DOHH2 (cell line): ENCODE measurements at regions not wholly inside any gene's neighbourhood (a gene's known extent, or its start where the extent isn't known, plus 50 kb on each side); places are given as distances from the start of the nearest gene placed in this dataset.

Experiments used
- H3F3A ChIP-seq: fragments of 200-600 bp; sonication (generic), shearing (Covaris generic); 2 replicates; pipeline ENCODE4 v1.6.0; 2016; ENCODE audit warnings: antibody characterized with exemption, mild to moderate bottlenecking; ENCODE audit not compliant: control insufficient read depth, insufficient read depth
- H3K27ac ChIP-seq: fragments of 200-600 bp; sonication (generic); 2 replicates; pipeline ENCODE4 v1.5.1; 2014; ENCODE audit warnings: low read depth, mild to moderate bottlenecking, low read length, moderate library complexity
- H3K27me3 ChIP-seq: fragments of 200-600 bp; sonication (generic); 2 replicates; pipeline ENCODE4 v1.6.1; 2014; ENCODE audit warnings: mild to moderate bottlenecking, low read length, mixed read lengths; ENCODE audit not compliant: control insufficient read depth
- H3K36me3 ChIP-seq: fragments of 200-600 bp; sonication (generic); 2 replicates; pipeline ENCODE4 v1.6.1; 2014; ENCODE audit warnings: mild to moderate bottlenecking, low read length, moderate library complexity, mixed read lengths; ENCODE audit not compliant: control insufficient read depth
- H3K4me1 ChIP-seq: fragments of 200-600 bp; sonication (generic); 2 replicates; pipeline ENCODE4 v1.6.1; 2014; ENCODE audit warnings: mild to moderate bottlenecking, low read length, mixed read lengths; ENCODE audit not compliant: control insufficient read depth
- H3K4me2 ChIP-seq: fragments of 200-600 bp; sonication (generic); 2 replicates; pipeline ENCODE4 v1.6.0; 2014; ENCODE audit warnings: mild to moderate bottlenecking, low read length, moderate library complexity
- H3K4me3 ChIP-seq: fragments of 200-600 bp; sonication (generic); 2 replicates; pipeline ENCODE4 v1.5.1; 2014; ENCODE audit warnings: mild to moderate bottlenecking, low read length, mixed read lengths
- H3K79me2 ChIP-seq: fragments of 200-600 bp; sonication (generic); 2 replicates; pipeline ENCODE4 v1.6.1; 2014; ENCODE audit warnings: mild to moderate bottlenecking, low read length, mixed read lengths; ENCODE audit not compliant: control insufficient read depth
- H3K9me2 ChIP-seq: fragments of 200-600 bp; sonication (generic); replicated peaks from 2 replicates; pipeline ENCODE4 v1.6.1; 2014; ENCODE audit warnings: mild to moderate bottlenecking, low read length, mixed read lengths; ENCODE audit not compliant: control insufficient read depth
- H3K9me3 ChIP-seq: fragments of 200-600 bp; sonication (generic); 2 replicates; pipeline ENCODE4 v1.6.1; 2014; ENCODE audit warnings: antibody characterized with exemption, low read length, mixed read lengths; ENCODE audit not compliant: control insufficient read depth, insufficient read depth
- H4K20me1 ChIP-seq: fragments of 200-600 bp; sonication (generic); 2 replicates; pipeline ENCODE4 v1.6.0; 2014; ENCODE audit warnings: low read depth, mild to moderate bottlenecking, antibody characterized with exemption, low read length, moderate library complexity; ENCODE audit not compliant: control insufficient read depth, insufficient read depth
- EZH2phosphoT487 ChIP-seq: fragments of 200-600 bp; sonication (generic); IDR thresholded peaks from 2 replicates; pipeline ENCODE4 v1.6.1; 2017; ENCODE audit warnings: borderline replicate concordance, mild to moderate bottlenecking, antibody characterized with exemption, low read length, moderate library complexity, mixed read lengths
- TF ChIP-seq, protein P1 (sequence below): fragments of 200-600 bp; sonication (generic); IDR thresholded peaks from one replicate; pipeline ENCODE4 v1.5.1; 2014; ENCODE audit warnings: antibody characterized with exemption, mild to moderate bottlenecking, low read depth, low read length; ENCODE audit not compliant: poor library complexity, severe bottlenecking

DNA sequence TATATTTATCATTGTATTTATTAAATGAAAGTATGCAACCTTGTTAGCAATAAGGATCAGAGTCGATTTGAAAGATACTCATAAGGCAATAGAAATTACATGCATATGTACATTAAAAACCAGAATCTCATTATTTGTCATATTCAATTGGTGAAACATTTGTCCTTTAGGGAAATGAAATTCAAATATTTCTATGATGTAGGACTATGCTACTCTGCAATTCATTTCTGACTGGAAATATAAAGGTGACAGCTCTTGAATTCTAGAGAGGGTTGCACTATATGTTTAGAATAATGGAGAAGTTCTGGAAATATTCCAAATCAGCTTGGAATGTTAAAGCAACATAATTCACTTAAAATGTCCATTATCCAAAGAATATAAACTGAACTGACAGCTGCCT is 1519.8 kb downstream of the ARAP2 start:
- H3K4me1 ChIP-seq = no peaks in the 10 kb centered on the region
- no peaks in the 10 kb centered on the region for H3F3A ChIP-seq
- H3K9me3 ChIP-seq = no peaks in the 10 kb centered on the region
- no peaks in the 10 kb centered on the region for H3K36me3 ChIP-seq
- H3K4me2 ChIP-seq = no peak overlapping the region
- H3K27me3 ChIP-seq = no peaks in the 10 kb centered on the region
- no peaks in the 10 kb centered on the region for H4K20me1 ChIP-seq
- H3K4me3 ChIP-seq = no peak overlapping the region
- H3K79me2 ChIP-seq = no peaks in the 10 kb centered on the region
- no peaks in the 10 kb centered on the region for H3K9me2 ChIP-seq
- no peak overlapping the region for H3K27ac ChIP-seq
- TF ChIP-seq, protein P1, sequence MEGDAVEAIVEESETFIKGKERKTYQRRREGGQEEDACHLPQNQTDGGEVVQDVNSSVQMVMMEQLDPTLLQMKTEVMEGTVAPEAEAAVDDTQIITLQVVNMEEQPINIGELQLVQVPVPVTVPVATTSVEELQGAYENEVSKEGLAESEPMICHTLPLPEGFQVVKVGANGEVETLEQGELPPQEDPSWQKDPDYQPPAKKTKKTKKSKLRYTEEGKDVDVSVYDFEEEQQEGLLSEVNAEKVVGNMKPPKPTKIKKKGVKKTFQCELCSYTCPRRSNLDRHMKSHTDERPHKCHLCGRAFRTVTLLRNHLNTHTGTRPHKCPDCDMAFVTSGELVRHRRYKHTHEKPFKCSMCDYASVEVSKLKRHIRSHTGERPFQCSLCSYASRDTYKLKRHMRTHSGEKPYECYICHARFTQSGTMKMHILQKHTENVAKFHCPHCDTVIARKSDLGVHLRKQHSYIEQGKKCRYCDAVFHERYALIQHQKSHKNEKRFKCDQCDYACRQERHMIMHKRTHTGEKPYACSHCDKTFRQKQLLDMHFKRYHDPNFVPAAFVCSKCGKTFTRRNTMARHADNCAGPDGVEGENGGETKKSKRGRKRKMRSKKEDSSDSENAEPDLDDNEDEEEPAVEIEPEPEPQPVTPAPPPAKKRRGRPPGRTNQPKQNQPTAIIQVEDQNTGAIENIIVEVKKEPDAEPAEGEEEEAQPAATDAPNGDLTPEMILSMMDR = no peak
- TF ChIP-seq EZH2phosphoT487 = no peak

DNA sequence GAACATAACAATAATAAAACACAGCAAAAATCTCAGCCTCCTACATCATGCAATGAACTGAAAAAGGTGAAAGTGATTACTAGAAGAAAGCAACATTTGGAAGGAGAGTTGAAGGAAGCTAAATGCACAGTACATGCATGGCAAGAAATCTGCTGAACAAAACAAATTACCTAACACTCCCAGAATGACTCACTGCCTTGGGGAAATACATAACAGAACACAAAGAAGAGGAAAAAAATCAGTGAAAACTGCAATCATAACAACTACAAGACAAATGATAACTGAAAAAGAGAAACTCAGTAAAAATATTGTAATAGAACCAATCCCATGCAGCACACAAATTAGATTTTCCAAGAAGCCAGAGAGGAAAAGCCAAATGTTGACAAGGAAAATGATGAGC is 1513.2 kb downstream of the ARAP2 start:
- no peak for TF ChIP-seq EZH2phosphoT487
- TF ChIP-seq, protein P1 = no peak
- Histone ChIP-seq H4K20me1 (no peaks in the 10 kb centered on the region), H3K79me2 (no peaks in the 10 kb centered on the region), H3K9me2 (no peaks in the 10 kb centered on the region), H3K4me2 (no peak overlapping the region), H3K4me3 (no peak overlapping the region), H3K9me3 (no peaks in the 10 kb centered on the region), H3K36me3 (no peaks in the 10 kb centered on the region), H3K27ac (no peak overlapping the region), H3F3A (no peaks in the 10 kb centered on the region), H3K27me3 (no peaks in the 10 kb centered on the region), H3K4me1 (no peaks in the 10 kb centered on the region)

DNA sequence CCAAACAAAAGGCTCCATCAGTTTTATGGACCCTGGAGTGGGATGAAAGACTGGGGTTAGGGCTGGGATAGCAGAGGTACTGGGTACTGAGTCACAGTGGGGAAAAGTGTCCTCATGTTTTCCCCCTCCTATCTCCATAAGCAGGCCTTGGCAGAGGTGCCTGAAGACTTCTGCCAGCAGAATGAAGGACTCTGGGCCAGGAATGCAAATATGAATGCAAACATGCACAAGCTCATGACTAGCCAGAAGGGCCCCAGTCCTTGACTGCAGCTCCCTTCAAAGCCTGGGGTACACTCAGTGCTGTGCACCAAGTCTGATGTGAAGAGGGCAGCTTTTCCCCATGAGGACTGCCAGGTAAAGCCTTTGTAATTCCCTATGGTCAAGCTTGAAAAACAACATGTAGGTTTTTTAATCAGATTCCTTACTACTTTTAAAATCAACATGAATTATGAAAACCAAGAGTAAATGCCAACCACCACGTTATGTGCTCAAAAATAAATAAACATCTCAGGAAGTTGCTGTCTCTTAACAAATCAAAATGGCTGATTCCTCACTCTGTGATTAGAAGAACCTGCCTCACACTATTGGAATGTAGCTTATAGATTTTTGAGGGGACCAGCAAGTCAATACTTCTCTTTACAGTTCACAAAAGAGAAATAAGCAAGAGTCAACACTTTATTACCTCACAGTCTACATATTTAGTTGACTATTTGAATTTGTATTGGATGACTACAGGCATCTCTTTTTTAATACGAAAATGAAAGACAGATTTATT is 1512.0 kb downstream of the ARAP2 start:
- no peaks in the 10 kb centered on the region for H3K4me1 ChIP-seq
- TF ChIP-seq EZH2phosphoT487 = no peak
- TF ChIP-seq, protein P1 = no peak
- H3K4me2 ChIP-seq = no peak overlapping the region
- H3F3A ChIP-seq = no peaks in the 10 kb centered on the region
- H3K27me3 ChIP-seq = no peaks in the 10 kb centered on the region
- no peaks in the 10 kb centered on the region for H3K79me2 ChIP-seq
- no peaks in the 10 kb centered on the region for H3K9me2 ChIP-seq
- H3K9me3 ChIP-seq = no peaks in the 10 kb centered on the region
- H4K20me1 ChIP-seq = no peaks in the 10 kb centered on the region
- H3K4me3 ChIP-seq = no peak overlapping the region
- no peaks in the 10 kb centered on the region for H3K36me3 ChIP-seq
- no peak overlapping the region for H3K27ac ChIP-seq
